Stomach (tissue), 4 donors: ENCODE measurements at regions not wholly inside any gene's neighbourhood (a gene's known extent, or its start where the extent isn't known, plus 50 kb on each side); places are given as distances from the start of the nearest gene placed in this dataset.
"Not testable (repeated sequence)": the region's sequence is repeated elsewhere in the genome, so short reads cannot be mapped to it uniquely, and the experiment has no call there.

ENCODE experiments used
- CTCF ChIP-seq, 7 experiments: fragments of 450-650 bp in 4 of 7; fragments of 200-600 bp in 3 of 7; sonication (generic) in 3 of 7; IDR thresholded peaks; one replicate each; pipeline ENCODE4 v1.5.1; 2016 to 2019; ENCODE audit warnings: antibody characterized with exemption in 7 of 7, control low read depth in 2 of 7, mild to moderate bottlenecking in 1 of 7
- EP300 ChIP-seq: sonication (generic); formaldehyde crosslinking; IDR thresholded peaks from one replicate; pipeline ENCODE4 v1.6.1; 2017; ENCODE audit warnings: antibody characterized with exemption
- POLR2A ChIP-seq, 4 donors: fragments of 450-650 bp; IDR thresholded peaks; one replicate each; pipeline ENCODE4 v1.6.1; 2016; ENCODE audit warnings: antibody characterized with exemption in 4 of 4, control low read depth in 2 of 4, mild to moderate bottlenecking in 1 of 4, moderate library complexity in 1 of 4
- POLR2AphosphoS5 ChIP-seq, 3 donors: sonication (generic); formaldehyde crosslinking; IDR thresholded peaks; one replicate each; pipeline ENCODE4 v1.6.1; 2016; ENCODE audit warnings: antibody characterized with exemption in 3 of 3

- TF ChIP-seq CTCF (IDR thresholded peaks at IDR 0.05); POLR2AphosphoS5 (IDR thresholded peaks at IDR 0.05); EP300; POLR2A (IDR thresholded peaks at IDR 0.05): not testable (repeated sequence)
These were observed 244.4 kb downstream of the ASMT start for GRCh38 chrX:1859266-1859665.
